ENCODE measurements at regions not wholly inside any gene's neighbourhood (a gene's known extent, or its start where the extent isn't known, plus 50 kb on each side); places are given as distances from the start of the nearest gene placed in this dataset.
"Not testable (repeated sequence)": the region's sequence is repeated elsewhere in the genome, so short reads cannot be mapped to it uniquely, and the experiment has no call there.

- H3K36me3 ChIP-seq (ENCODE audit: low read depth) = no peaks in the 10 kb centered on the region
- H3K9me3 ChIP-seq = no peaks in the 10 kb centered on the region
- no peak overlapping the region for H3K4me3 ChIP-seq
- TF ChIP-seq, protein P1, sequence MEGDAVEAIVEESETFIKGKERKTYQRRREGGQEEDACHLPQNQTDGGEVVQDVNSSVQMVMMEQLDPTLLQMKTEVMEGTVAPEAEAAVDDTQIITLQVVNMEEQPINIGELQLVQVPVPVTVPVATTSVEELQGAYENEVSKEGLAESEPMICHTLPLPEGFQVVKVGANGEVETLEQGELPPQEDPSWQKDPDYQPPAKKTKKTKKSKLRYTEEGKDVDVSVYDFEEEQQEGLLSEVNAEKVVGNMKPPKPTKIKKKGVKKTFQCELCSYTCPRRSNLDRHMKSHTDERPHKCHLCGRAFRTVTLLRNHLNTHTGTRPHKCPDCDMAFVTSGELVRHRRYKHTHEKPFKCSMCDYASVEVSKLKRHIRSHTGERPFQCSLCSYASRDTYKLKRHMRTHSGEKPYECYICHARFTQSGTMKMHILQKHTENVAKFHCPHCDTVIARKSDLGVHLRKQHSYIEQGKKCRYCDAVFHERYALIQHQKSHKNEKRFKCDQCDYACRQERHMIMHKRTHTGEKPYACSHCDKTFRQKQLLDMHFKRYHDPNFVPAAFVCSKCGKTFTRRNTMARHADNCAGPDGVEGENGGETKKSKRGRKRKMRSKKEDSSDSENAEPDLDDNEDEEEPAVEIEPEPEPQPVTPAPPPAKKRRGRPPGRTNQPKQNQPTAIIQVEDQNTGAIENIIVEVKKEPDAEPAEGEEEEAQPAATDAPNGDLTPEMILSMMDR (IDR thresholded peaks at IDR 0.05) = no peak
- no peak for ATAC-seq
- DNase-seq = no peak
- intact Hi-C loops (cut with DNase I, micrococcal nuclease) = no loop called here
- no peaks in the 10 kb centered on the region for H3K4me1 ChIP-seq (ENCODE audit: low read depth)
Measured at GRCh38 chr16:29313559-29314048, 92.9 kb downstream of the NPIPB11 start.

DNA sequence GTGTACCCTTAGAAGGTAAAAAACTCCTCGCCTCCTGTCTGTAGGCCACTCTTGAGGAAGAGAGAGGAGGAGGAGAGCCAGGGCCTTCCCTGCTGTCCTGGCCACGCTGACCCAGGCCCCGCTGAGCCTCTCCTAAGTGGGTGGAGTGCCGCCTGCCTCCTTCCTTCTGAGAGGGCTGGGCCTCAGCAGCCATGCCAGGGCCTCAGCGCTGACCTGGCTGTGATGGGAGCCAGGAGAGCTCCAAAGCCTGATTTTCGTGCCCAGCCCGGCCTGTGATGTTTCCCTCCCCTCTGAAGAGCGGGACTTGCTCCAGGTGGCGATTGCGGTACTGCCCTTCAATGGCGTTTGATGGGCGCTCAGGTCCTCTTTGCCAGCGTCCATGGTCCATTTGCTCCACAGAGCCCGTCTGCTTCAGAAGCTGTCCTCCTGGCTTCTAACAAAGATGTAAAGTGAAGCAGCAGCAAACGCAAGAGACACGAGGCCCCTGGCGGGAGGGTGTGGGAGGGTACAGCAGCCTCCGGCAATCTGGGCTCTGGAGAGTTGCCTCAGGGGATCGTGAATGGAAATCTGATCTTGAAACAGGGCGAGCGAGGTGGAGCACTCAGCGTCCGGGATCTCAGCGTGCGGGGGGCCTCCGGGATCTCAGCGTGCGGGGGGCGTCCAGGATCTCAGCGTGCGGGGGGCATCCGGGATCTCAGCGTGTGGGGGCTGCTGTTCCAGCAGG, 93.5 kb downstream of the NPIPB11 start:
- Histone ChIP-seq H3K4me1 (ENCODE audit: low read depth) (no peaks in the 10 kb centered on the region), H3K9me3 (no peaks in the 10 kb centered on the region), H3K4me3 (no peak overlapping the region), H3K36me3 (ENCODE audit: low read depth) (no peaks in the 10 kb centered on the region)
- intact Hi-C loops (cut with DNase I, micrococcal nuclease) = no loop called here
- TF ChIP-seq, protein P1 (IDR thresholded peaks at IDR 0.05) = no peak
- ATAC-seq = no peak
- no peak for DNase-seq

- H3K36me3 ChIP-seq (ENCODE audit: low read depth); H3K4me3 ChIP-seq; ATAC-seq; intact Hi-C loops (cut with DNase I, micrococcal nuclease); H3K9me3 ChIP-seq; DNase-seq; H3K4me1 ChIP-seq (ENCODE audit: low read depth): not testable (repeated sequence)
Measured at GRCh38 chr16:29312345-29312675, 94.2 kb downstream of the NPIPB11 start.

- no peaks in the 10 kb centered on the region for H3K4me1 ChIP-seq (ENCODE audit: low read depth)
- no peaks in the 10 kb centered on the region for H3K9me3 ChIP-seq
- DNase-seq (no peak), ATAC-seq (no peak)
- no peak overlapping the region for H3K4me3 ChIP-seq
- intact Hi-C loops (cut with DNase I, micrococcal nuclease) = no loop called here
- TF ChIP-seq, protein P1 (IDR thresholded peaks at IDR 0.05) = no peak
- no peaks in the 10 kb centered on the region for H3K36me3 ChIP-seq (ENCODE audit: low read depth)
Measured at GRCh38 chr16:29311461-29312344, 94.8 kb downstream of the NPIPB11 start.

DNA sequence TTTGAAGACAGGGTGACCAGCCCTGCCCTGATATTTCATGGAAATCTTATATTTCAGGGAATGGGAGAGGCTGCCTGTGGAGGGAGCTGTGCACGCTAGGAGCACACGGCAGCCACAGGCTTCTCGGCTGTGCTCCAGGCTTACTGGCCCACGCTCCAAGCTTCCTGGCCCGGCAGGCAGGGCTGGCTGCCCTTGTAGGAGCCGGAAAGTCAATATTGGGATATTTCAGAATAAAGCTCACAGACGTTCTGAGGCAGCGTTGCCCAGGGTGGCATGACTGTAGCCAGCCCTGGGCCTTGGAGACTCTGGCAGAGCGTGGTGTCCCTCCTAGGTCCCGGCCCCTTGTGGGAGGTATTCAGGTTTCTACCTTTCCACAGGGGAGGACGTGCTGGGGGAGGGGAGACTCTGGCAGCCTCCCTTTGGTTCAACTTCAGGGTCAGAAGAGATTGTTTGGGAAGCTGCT, 95.6 kb downstream of the NPIPB11 start:
- H3K36me3 ChIP-seq (ENCODE audit: low read depth) = no peaks in the 10 kb centered on the region
- no peaks in the 10 kb centered on the region for H3K4me1 ChIP-seq (ENCODE audit: low read depth)
- intact Hi-C loops (cut with DNase I, micrococcal nuclease) = no loop called here
- TF ChIP-seq, protein P1 (IDR thresholded peaks at IDR 0.05) = no peak
- ATAC-seq = no peak
- H3K9me3 ChIP-seq = no peaks in the 10 kb centered on the region
- no peak overlapping the region for H3K4me3 ChIP-seq
- no peak for DNase-seq

- H3K4me1 ChIP-seq (ENCODE audit: low read depth); H3K4me3 ChIP-seq; H3K9me3 ChIP-seq; H3K36me3 ChIP-seq (ENCODE audit: low read depth); DNase-seq; intact Hi-C loops (cut with DNase I, micrococcal nuclease); ATAC-seq: not testable (repeated sequence)
Measured at GRCh38 chr16:29310243-29310642, 96.3 kb downstream of the NPIPB11 start.

DNA sequence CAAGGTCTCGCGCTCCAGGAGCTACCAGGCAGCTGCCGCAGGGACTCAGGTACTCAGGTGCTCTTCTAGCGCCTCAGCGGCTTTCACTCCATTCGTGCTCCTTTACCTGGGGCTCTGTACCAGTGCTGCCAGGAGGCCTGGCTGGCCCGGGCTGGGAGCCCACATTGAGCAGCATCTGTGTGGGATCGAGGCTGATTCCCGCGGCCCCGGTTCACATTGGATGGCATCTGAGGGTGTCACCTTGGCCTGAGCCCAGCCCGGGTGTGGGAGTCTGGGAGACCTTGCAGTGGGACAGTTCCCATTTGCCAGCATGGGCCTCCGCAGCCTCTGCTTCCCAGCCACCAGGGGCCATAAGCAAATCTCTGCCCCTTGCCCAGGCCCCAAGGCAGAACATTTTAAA, 96.9 kb downstream of the NPIPB11 start:
- peak in 1 of 3 donors; percentile 52 for DNase-seq
- H3K9me3 ChIP-seq; H3K36me3 ChIP-seq (ENCODE audit: low read depth); H3K4me1 ChIP-seq (ENCODE audit: low read depth); H3K4me3 ChIP-seq; intact Hi-C loops (cut with DNase I, micrococcal nuclease); ATAC-seq: not testable (repeated sequence)

Measured in mucosa of descending colon (tissue), 3 donors.